ENCODE measurements at regions not wholly inside any gene's neighbourhood (a gene's known extent, or its start where the extent isn't known, plus 50 kb on each side); places are given as distances from the start of the nearest gene placed in this dataset.
"Not testable (repeated sequence)": the region's sequence is repeated elsewhere in the genome, so short reads cannot be mapped to it uniquely, and the experiment has no call there.

GRCh38 chr18:70732916-70733315, 444.1 kb downstream of the SOCS6 start:
- no peak for ATAC-seq

GRCh38 chr18:70732188-70732587, 443.3 kb downstream of the SOCS6 start:
- no peak for ATAC-seq

- ATAC-seq: no peak
Measured at GRCh38 chr18:70720607-70721006, 431.8 kb downstream of the SOCS6 start.

GRCh38 chr18:70709720-70710119, 420.9 kb downstream of the SOCS6 start:
- no peak for ATAC-seq

GRCh38 chr18:70709144-70709543, 420.3 kb downstream of the SOCS6 start:
- no peak for ATAC-seq

- no peak for ATAC-seq
Measured at GRCh38 chr18:70705831-70706416, 417.1 kb downstream of the SOCS6 start.

- ATAC-seq: no peak
Measured at GRCh38 chr18:70700496-70700895, 411.7 kb downstream of the SOCS6 start.

GRCh38 chr18:70698574-70698973, 409.7 kb downstream of the SOCS6 start:
- ATAC-seq: no peak

- ATAC-seq: no peak
Measured at GRCh38 chr18:70693246-70693645, 404.4 kb downstream of the SOCS6 start.

GRCh38 chr18:70689765-70690164, 400.9 kb downstream of the SOCS6 start:
- ATAC-seq: not testable (repeated sequence)

GRCh38 chr18:70688286-70688685, 399.4 kb downstream of the SOCS6 start:
- no peak for ATAC-seq

- ATAC-seq: no peak
Measured at GRCh38 chr18:70684821-70685220, 396.0 kb downstream of the SOCS6 start.

GRCh38 chr18:70683263-70683662, 394.4 kb downstream of the SOCS6 start:
- no peak for ATAC-seq

GRCh38 chr18:70674896-70675295, 386.1 kb downstream of the SOCS6 start:
- ATAC-seq: no peak

- ATAC-seq: no peak
Measured at GRCh38 chr18:70673831-70674230, 385.0 kb downstream of the SOCS6 start.

- ATAC-seq: no peak
Measured at GRCh38 chr18:70672581-70672980, 383.7 kb downstream of the SOCS6 start.

- ATAC-seq: no peak
Measured at GRCh38 chr18:70671889-70672565, 383.2 kb downstream of the SOCS6 start.

GRCh38 chr18:70666936-70667335, 378.1 kb downstream of the SOCS6 start:
- no peak for ATAC-seq

- ATAC-seq: no peak
Measured at GRCh38 chr18:70663141-70663540, 374.3 kb downstream of the SOCS6 start.

- ATAC-seq: no peak
Measured at GRCh38 chr18:70662588-70662987, 373.7 kb downstream of the SOCS6 start.

- no peak for ATAC-seq
Measured at GRCh38 chr18:70659036-70659925, 370.4 kb downstream of the SOCS6 start.

- ATAC-seq: no peak
Measured at GRCh38 chr18:70653671-70654070, 364.8 kb downstream of the SOCS6 start.

- ATAC-seq: no peak
Measured at GRCh38 chr18:70650878-70651277, 362.0 kb downstream of the SOCS6 start.

GRCh38 chr18:70649683-70650082, 360.8 kb downstream of the SOCS6 start:
- no peak for ATAC-seq
